ENCODE measurements at regions not wholly inside any gene's neighbourhood (a gene's known extent, or its start where the extent isn't known, plus 50 kb on each side); places are given as distances from the start of the nearest gene placed in this dataset.

- TF ChIP-seq CTCF (IDR thresholded peaks at IDR 0.05 in 2 of 3, conservative IDR thresholded peaks at IDR 0.05 in 1 of 3; ENCODE audit: borderline replicate concordance in 1 of 3, insufficient read depth in 1 of 3, low read depth in 2 of 3, low read length in 2 of 3) (no peak), TCF7L2 (IDR thresholded peaks at IDR 0.05; ENCODE audit: borderline replicate concordance, extremely low read depth, insufficient read depth, insufficient read length) (no peak), JUND (IDR thresholded peaks at IDR 0.05) (no peak), POLR2A (IDR thresholded peaks at IDR 0.05; ENCODE audit: borderline replicate concordance, extremely low read depth, insufficient read depth, insufficient read length) (no peak), MAX (IDR thresholded peaks at IDR 0.05) (no peak), SP1 (IDR thresholded peaks at IDR 0.05; ENCODE audit: low read depth) (no peak), EGR1 (IDR thresholded peaks at IDR 0.05; ENCODE audit: low read depth) (no peak)
These were observed 97.6 kb upstream of the SLIT3 start for GRCh38 chr5:169398515-169398914.

All from HCT116 (cell line).